Stimulated activated CD8-positive, alpha-beta memory T cell treated with anti-CD3 and anti-CD28 coated beads, Interleukin-2, amount 100 ng/mL, for 48 hours (primary cell): ENCODE measurements at regions not wholly inside any gene's neighbourhood (a gene's known extent, or its start where the extent isn't known, plus 50 kb on each side); places are given as distances from the start of the nearest gene placed in this dataset.
"Not testable (repeated sequence)": the region's sequence is repeated elsewhere in the genome, so short reads cannot be mapped to it uniquely, and the experiment has no call there.

Experiments
- DNase-seq, 2 donors: peaks; one replicate each; pipeline ENCODE4 v3.0.0-alpha.2; 2020; ENCODE audit warnings: low read depth in 2 of 2

- no peak for DNase-seq
Measured at GRCh38 chr5:58300346-58300895, 159.5 kb downstream of the PLK2 start.

- no peak for DNase-seq
Measured at GRCh38 chr5:58299256-58299655, 160.6 kb downstream of the PLK2 start.

GRCh38 chr5:58294598-58295305 lies 165.1 kb downstream of the PLK2 start:
- no peak for DNase-seq

GRCh38 chr5:58288275-58288674 lies 171.6 kb downstream of the PLK2 start:
- DNase-seq: not testable (repeated sequence)

GRCh38 chr5:58286741-58287140 lies 173.1 kb downstream of the PLK2 start:
- DNase-seq: no peak

GRCh38 chr5:58285900-58286299 lies 174.0 kb downstream of the PLK2 start:
- no peak for DNase-seq

- no peak for DNase-seq
Measured at GRCh38 chr5:58284886-58285285, 175.0 kb downstream of the PLK2 start.

GRCh38 chr5:58281189-58281588 lies 178.7 kb downstream of the PLK2 start:
- DNase-seq: no peak

GRCh38 chr5:58279259-58279658 lies 180.6 kb downstream of the PLK2 start:
- no peak for DNase-seq

- DNase-seq: no peak
Measured at GRCh38 chr5:58276431-58276830, 183.5 kb downstream of the PLK2 start.

GRCh38 chr5:58275516-58275915 lies 184.4 kb downstream of the PLK2 start:
- no peak for DNase-seq

- DNase-seq: no peak
Measured at GRCh38 chr5:58274191-58274590, 185.7 kb downstream of the PLK2 start.

- DNase-seq: no peak
Measured at GRCh38 chr5:58273711-58274110, 186.2 kb downstream of the PLK2 start.

- DNase-seq: no peak
Measured at GRCh38 chr5:58268268-58268667, 191.6 kb downstream of the PLK2 start.

- DNase-seq: no peak
Measured at GRCh38 chr5:58266402-58266801, 193.5 kb downstream of the PLK2 start.

GRCh38 chr5:58265246-58265930 lies 194.5 kb downstream of the PLK2 start:
- DNase-seq: no peak

GRCh38 chr5:58264276-58264675 lies 195.6 kb downstream of the PLK2 start:
- DNase-seq: no peak

- no peak for DNase-seq
Measured at GRCh38 chr5:58263296-58263695, 196.6 kb downstream of the PLK2 start.

- DNase-seq: no peak
Measured at GRCh38 chr5:58262226-58262625, 197.7 kb downstream of the PLK2 start.

GRCh38 chr5:58261605-58262004 lies 198.3 kb downstream of the PLK2 start:
- no peak for DNase-seq

- no peak for DNase-seq
Measured at GRCh38 chr5:58260243-58260642, 199.6 kb downstream of the PLK2 start.

GRCh38 chr5:58259685-58260152 lies 200.2 kb downstream of the PLK2 start:
- DNase-seq: no peak
